ENCODE measurements at regions not wholly inside any gene's neighbourhood (a gene's known extent, or its start where the extent isn't known, plus 50 kb on each side); places are given as distances from the start of the nearest gene placed in this dataset.

- no peak overlapping the region for H3K14ac ChIP-seq (ENCODE audit: insufficient read length)
- no peak overlapping the region for H3K23ac ChIP-seq (ENCODE audit: insufficient read length)
- H3K9me3 ChIP-seq (ENCODE audit: insufficient read depth in 2 of 2, low read depth in 1 of 2, low read length in 1 of 2), result no peaks in the 10 kb centered on the region
- no peaks in the 10 kb centered on the region for H3K79me1 ChIP-seq (ENCODE audit: low read depth, low read length)
- no peak overlapping the region for H3K4me3 ChIP-seq (ENCODE audit: extremely low read depth in 1 of 4, insufficient read depth in 2 of 4, low read depth in 3 of 4, low read length in 4 of 4)
- H4K20me1 ChIP-seq (replicated peaks in 1 of 2; ENCODE audit: control insufficient read depth in 1 of 2, insufficient read depth in 2 of 2, low read length in 2 of 2), result no peaks in the 10 kb centered on the region
- no peak overlapping the region for H2BK15ac ChIP-seq (ENCODE audit: low read length)
- FAIRE-seq, result no peak
- no peak overlapping the region for H3K4ac ChIP-seq (replicated peaks; ENCODE audit: insufficient read length, low read depth, low read length)
- H3K9ac ChIP-seq (replicated peaks in 1 of 4; ENCODE audit: extremely low read depth in 1 of 4, low read depth in 3 of 4, low read length in 3 of 4), result no peak overlapping the region
- POLR2A ChIA-PET (ENCODE audit: partially characterized antibody), result no interaction called here
- no peak overlapping the region for H2AK5ac ChIP-seq (ENCODE audit: low read depth, low read length)
- no peak overlapping the region for H2BK20ac ChIP-seq (ENCODE audit: low read length)
- H2BK5ac ChIP-seq (ENCODE audit: low read depth, low read length), result no peak overlapping the region
- H3K23me2 ChIP-seq (ENCODE audit: low read depth, low read length), result no peaks in the 10 kb centered on the region
- CTCF ChIA-PET (ENCODE audit: partially characterized antibody), result no interaction called here
- H2BK12ac ChIP-seq (ENCODE audit: low read depth, low read length), result no peak overlapping the region
- no peak overlapping the region for H3K27ac ChIP-seq (ENCODE audit: low read depth, low read length)
- H2BK120ac ChIP-seq (replicated peaks; ENCODE audit: low read depth, low read length), result no peak overlapping the region
- H3K79me2 ChIP-seq (ENCODE audit: control insufficient read depth in 1 of 2, insufficient read depth in 2 of 2, low read length in 2 of 2), result no peaks in the 10 kb centered on the region
- no peak overlapping the region for H3K18ac ChIP-seq (ENCODE audit: extremely low read depth, low read length)
- no peaks in the 10 kb centered on the region for H3K4me1 ChIP-seq (replicated peaks in 1 of 4; ENCODE audit: control insufficient read depth in 3 of 4, insufficient read depth in 4 of 4, low read length in 3 of 4)
- H3K4me2 ChIP-seq (ENCODE audit: insufficient read depth in 1 of 2, low read depth in 2 of 2, low read length in 2 of 2), result no peak overlapping the region
- TF ChIP-seq RAD21 (IDR thresholded peaks at IDR 0.05 in 1 of 2, conservative IDR thresholded peaks at IDR 0.05 in 1 of 2; ENCODE audit: low read depth in 2 of 2, low read length in 2 of 2) (no peak), CEBPB (IDR thresholded peaks at IDR 0.05; ENCODE audit: low read depth, low read length) (no peak), SAP30 (IDR thresholded peaks at IDR 0.05; ENCODE audit: insufficient read depth, insufficient replicate concordance, low read length) (no peak), SIN3A (conservative IDR thresholded peaks at IDR 0.05 in 1 of 2, IDR thresholded peaks at IDR 0.05 in 1 of 2; ENCODE audit: low read depth in 1 of 2, low read length in 2 of 2) (no peak)
- H4K91ac ChIP-seq (replicated peaks; ENCODE audit: insufficient read length, low read length), result no peak overlapping the region
- WGBS, 2 experiments (ENCODE audit: extremely low coverage in 1 of 2, insufficient coverage in 1 of 2, insufficient read length in 1 of 2, insufficient replicate concordance in 2 of 2, low coverage in 1 of 2, low lambda C conversion rate in 2 of 2, missing lambda C conversion rate in 1 of 2), result 84% methylated on average over 3 of the region's 3 CpGs; no CpG with 5 or more reads in 1 of the 2 experiments
- H3K27me3 ChIP-seq (replicated peaks in 1 of 4; ENCODE audit: control insufficient read depth in 3 of 4, extremely low read depth in 1 of 4, insufficient read depth in 3 of 4, low read length in 3 of 4), result no peaks in the 10 kb centered on the region
- DNase-seq (ENCODE audit: low read depth in 1 of 2, low spot score in 2 of 2), result no peak
- H4K5ac ChIP-seq (ENCODE audit: insufficient read length, low read depth, low read length), result no peak overlapping the region
- H2AFZ ChIP-seq (ENCODE audit: low read length), result no peak overlapping the region
- H4K8ac ChIP-seq (ENCODE audit: extremely low read depth, insufficient read depth, low read length), result no peak overlapping the region
- H3K56ac ChIP-seq (replicated peaks; ENCODE audit: insufficient read length, low read depth, low read length), result no peak overlapping the region
- H3K36me3 ChIP-seq (ENCODE audit: control insufficient read depth in 2 of 4, insufficient read depth in 4 of 4, low read length in 3 of 4), result no peaks in the 10 kb centered on the region
These were observed 88.0 kb upstream of the SLC12A2 start for GRCh38 chr5:127995556-127995955.
